Loucy (cell line): ENCODE measurements at regions not wholly inside any gene's neighbourhood (a gene's known extent, or its start where the extent isn't known, plus 50 kb on each side); places are given as distances from the start of the nearest gene placed in this dataset.

Source experiments
- EZH2phosphoT487 ChIP-seq: fragments of 200-600 bp; IDR thresholded peaks from 2 replicates; pipeline ENCODE4 v1.6.1; 2018; ENCODE audit warnings: antibody characterized with exemption, mild to moderate bottlenecking, moderate library complexity, borderline replicate concordance
- TF ChIP-seq, protein P1 (sequence below): fragments of 200-600 bp; sonication (generic); conservative IDR thresholded peaks from 2 replicates; pipeline ENCODE4 v1.5.1; 2014; ENCODE audit warnings: mild to moderate bottlenecking, antibody characterized with exemption, low read length

DNA sequence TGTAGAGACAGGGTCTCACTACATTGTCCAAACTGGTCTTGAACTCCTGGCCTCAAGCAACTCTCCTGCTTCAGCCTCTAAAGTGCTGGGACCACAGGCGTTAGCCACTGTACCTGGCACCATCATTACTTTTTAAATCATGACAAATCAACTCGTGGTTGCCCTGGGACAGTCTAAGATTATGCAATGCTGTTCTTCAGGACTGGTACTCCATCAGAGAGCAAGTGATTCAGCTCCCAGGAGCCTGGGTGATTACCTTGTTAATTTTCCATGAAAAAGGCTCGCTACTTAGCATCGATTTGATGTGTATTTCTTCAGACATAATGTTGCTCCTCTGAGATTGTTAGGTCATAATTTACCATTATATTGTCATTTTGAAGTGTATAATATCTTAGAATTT lies 158.9 kb upstream of the STEAP4 start:
- no peak for TF ChIP-seq EZH2phosphoT487
- TF ChIP-seq, protein P1, sequence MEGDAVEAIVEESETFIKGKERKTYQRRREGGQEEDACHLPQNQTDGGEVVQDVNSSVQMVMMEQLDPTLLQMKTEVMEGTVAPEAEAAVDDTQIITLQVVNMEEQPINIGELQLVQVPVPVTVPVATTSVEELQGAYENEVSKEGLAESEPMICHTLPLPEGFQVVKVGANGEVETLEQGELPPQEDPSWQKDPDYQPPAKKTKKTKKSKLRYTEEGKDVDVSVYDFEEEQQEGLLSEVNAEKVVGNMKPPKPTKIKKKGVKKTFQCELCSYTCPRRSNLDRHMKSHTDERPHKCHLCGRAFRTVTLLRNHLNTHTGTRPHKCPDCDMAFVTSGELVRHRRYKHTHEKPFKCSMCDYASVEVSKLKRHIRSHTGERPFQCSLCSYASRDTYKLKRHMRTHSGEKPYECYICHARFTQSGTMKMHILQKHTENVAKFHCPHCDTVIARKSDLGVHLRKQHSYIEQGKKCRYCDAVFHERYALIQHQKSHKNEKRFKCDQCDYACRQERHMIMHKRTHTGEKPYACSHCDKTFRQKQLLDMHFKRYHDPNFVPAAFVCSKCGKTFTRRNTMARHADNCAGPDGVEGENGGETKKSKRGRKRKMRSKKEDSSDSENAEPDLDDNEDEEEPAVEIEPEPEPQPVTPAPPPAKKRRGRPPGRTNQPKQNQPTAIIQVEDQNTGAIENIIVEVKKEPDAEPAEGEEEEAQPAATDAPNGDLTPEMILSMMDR = no peak
